ENCODE measurements at regions not wholly inside any gene's neighbourhood (a gene's known extent, or its start where the extent isn't known, plus 50 kb on each side); places are given as distances from the start of the nearest gene placed in this dataset.

GRCh38 chr2:156110890-156111289 lies 221.6 kb downstream of the NR4A2 start:
- CTCF ChIA-PET (ENCODE audit: partially characterized antibody) = interaction anchor here (0.6 to 1.6 kb wide), 10 partner anchors 9 to 659 kb away, joined by 3 to 6 read pairs (median 3); no protein-coding TSS in a partner anchor
- 30% methylated on average over 2 of the region's 2 CpGs; no CpG with 5 or more reads in 1 of the 2 experiments for WGBS, 2 experiments (ENCODE audit: extremely low coverage in 1 of 2, insufficient coverage in 1 of 2, insufficient read length in 1 of 2, insufficient replicate concordance in 2 of 2, low coverage in 1 of 2, low lambda C conversion rate in 2 of 2, missing lambda C conversion rate in 1 of 2)
- Histone ChIP-seq H3K4ac (replicated peaks; ENCODE audit: insufficient read length, low read depth, low read length) (no peak overlapping the region), H3K27ac (ENCODE audit: low read depth, low read length) (no peak overlapping the region), H3K23me2 (ENCODE audit: low read depth, low read length) (no peaks in the 10 kb centered on the region), H3K23ac (ENCODE audit: insufficient read length) (no peak overlapping the region), H3K4me1 (replicated peaks in 1 of 4; ENCODE audit: control insufficient read depth in 3 of 4, insufficient read depth in 4 of 4, low read length in 3 of 4) (no peaks in the 10 kb centered on the region), H3K79me1 (ENCODE audit: low read depth, low read length) (no peaks in the 10 kb centered on the region), H2BK12ac (ENCODE audit: low read depth, low read length) (no peak overlapping the region), H2BK120ac (replicated peaks; ENCODE audit: low read depth, low read length) (no peak overlapping the region), H2AK5ac (ENCODE audit: low read depth, low read length) (no peak overlapping the region), H4K5ac (ENCODE audit: insufficient read length, low read depth, low read length) (no peak overlapping the region), H2BK20ac (ENCODE audit: low read length) (no peak overlapping the region), H2AFZ (ENCODE audit: low read length) (no peak overlapping the region), H4K91ac (replicated peaks; ENCODE audit: insufficient read length, low read length) (no peak overlapping the region), H3K18ac (ENCODE audit: extremely low read depth, low read length) (no peak overlapping the region), H3K4me3 (ENCODE audit: extremely low read depth in 1 of 4, insufficient read depth in 2 of 4, low read depth in 3 of 4, low read length in 4 of 4) (no peak overlapping the region), H3K4me2 (ENCODE audit: insufficient read depth in 1 of 2, low read depth in 2 of 2, low read length in 2 of 2) (no peak overlapping the region), H4K8ac (ENCODE audit: extremely low read depth, insufficient read depth, low read length) (no peak overlapping the region), H3K14ac (ENCODE audit: insufficient read length) (no peak overlapping the region), H3K79me2 (ENCODE audit: control insufficient read depth in 1 of 2, insufficient read depth in 2 of 2, low read length in 2 of 2) (no peaks in the 10 kb centered on the region), H3K9ac (replicated peaks in 1 of 4; ENCODE audit: extremely low read depth in 1 of 4, low read depth in 3 of 4, low read length in 3 of 4) (no peak overlapping the region), H4K20me1 (replicated peaks in 1 of 2; ENCODE audit: control insufficient read depth in 1 of 2, insufficient read depth in 2 of 2, low read length in 2 of 2) (no peaks in the 10 kb centered on the region), H3K9me3 (ENCODE audit: insufficient read depth in 2 of 2, low read depth in 1 of 2, low read length in 1 of 2) (no peaks in the 10 kb centered on the region), H3K36me3 (ENCODE audit: control insufficient read depth in 2 of 4, insufficient read depth in 4 of 4, low read length in 3 of 4) (no peaks in the 10 kb centered on the region), H2BK15ac (ENCODE audit: low read length) (no peak overlapping the region), H3K56ac (replicated peaks; ENCODE audit: insufficient read length, low read depth, low read length) (no peak overlapping the region), H3K27me3 (replicated peaks in 1 of 4; ENCODE audit: control insufficient read depth in 3 of 4, extremely low read depth in 1 of 4, insufficient read depth in 3 of 4, low read length in 3 of 4) (no peaks in the 10 kb centered on the region), H2BK5ac (ENCODE audit: low read depth, low read length) (no peak overlapping the region)
- DNase-seq (ENCODE audit: low read depth in 1 of 2, low spot score in 2 of 2) (peak in 1 of 2 experiments; percentile 60), FAIRE-seq (peak; percentile 50)
- POLR2A ChIA-PET (ENCODE audit: partially characterized antibody) = interaction anchor here (0.5 kb wide), 1 partner anchor 1455 kb away, joined by 3 read pairs; no protein-coding TSS in a partner anchor
- peak; percentile 64 to 66 for TF ChIP-seq RAD21 (IDR thresholded peaks at IDR 0.05 in 1 of 2, conservative IDR thresholded peaks at IDR 0.05 in 1 of 2; ENCODE audit: low read depth in 2 of 2, low read length in 2 of 2)
- TF ChIP-seq SIRT6 (IDR thresholded peaks at IDR 0.05; ENCODE audit: low read length) = no peak
- no peak for TF ChIP-seq ATF3 (IDR thresholded peaks at IDR 0.05; ENCODE audit: insufficient read depth, low read depth, low read length)
- no peak for TF ChIP-seq YY1 (IDR thresholded peaks at IDR 0.05; ENCODE audit: low read depth, low read length)

All from H1 (cell line).